GM21526 (cell line): ENCODE measurements at regions not wholly inside any gene's neighbourhood (a gene's known extent, or its start where the extent isn't known, plus 50 kb on each side); places are given as distances from the start of the nearest gene placed in this dataset.

Experiments
- ATAC-seq: cut with Tn5 transposase; IDR thresholded peaks from one replicate; pipeline ENCODE4 v1.9.1; 2021; ENCODE audit warnings: moderate library complexity; ENCODE audit not compliant: unreplicated experiment, low FRiP score

GRCh38 chr2:37780387-37780676 is 108.9 kb upstream of the CDC42EP3 start:
- no peak for ATAC-seq

- ATAC-seq: no peak
Observed at GRCh38 chr2:37781028-37781427, 109.6 kb upstream of the CDC42EP3 start.

- ATAC-seq: no peak
Observed at GRCh38 chr2:37782155-37782673, 110.8 kb upstream of the CDC42EP3 start.

GRCh38 chr2:37782721-37783371 is 111.4 kb upstream of the CDC42EP3 start:
- no peak for ATAC-seq

- no peak for ATAC-seq
Observed at GRCh38 chr2:37783545-37783944, 112.1 kb upstream of the CDC42EP3 start.

GRCh38 chr2:37784071-37784758 is 112.8 kb upstream of the CDC42EP3 start:
- no peak for ATAC-seq

GRCh38 chr2:37784759-37785149 is 113.3 kb upstream of the CDC42EP3 start:
- no peak for ATAC-seq

- ATAC-seq: no peak
Observed at GRCh38 chr2:37786191-37786698, 114.8 kb upstream of the CDC42EP3 start.

GRCh38 chr2:37786854-37787253 is 115.4 kb upstream of the CDC42EP3 start:
- ATAC-seq: no peak

GRCh38 chr2:37788602-37789209 is 117.3 kb upstream of the CDC42EP3 start:
- no peak for ATAC-seq

- ATAC-seq: no peak
Observed at GRCh38 chr2:37790019-37790418, 118.6 kb upstream of the CDC42EP3 start.

- ATAC-seq: no peak
Observed at GRCh38 chr2:37790462-37790861, 119.0 kb upstream of the CDC42EP3 start.

GRCh38 chr2:37792366-37792765 is 120.9 kb upstream of the CDC42EP3 start:
- ATAC-seq: no peak

GRCh38 chr2:37793004-37793403 is 121.6 kb upstream of the CDC42EP3 start:
- no peak for ATAC-seq

- no peak for ATAC-seq
Observed at GRCh38 chr2:37794717-37795116, 123.3 kb upstream of the CDC42EP3 start.

- no peak for ATAC-seq
Observed at GRCh38 chr2:37795456-37795855, 124.0 kb upstream of the CDC42EP3 start.

GRCh38 chr2:37795938-37796337 is 124.5 kb upstream of the CDC42EP3 start:
- no peak for ATAC-seq

GRCh38 chr2:37796481-37796880 is 125.0 kb upstream of the CDC42EP3 start:
- no peak for ATAC-seq

- ATAC-seq: no peak
Observed at GRCh38 chr2:37797081-37797480, 125.6 kb upstream of the CDC42EP3 start.

- ATAC-seq: no peak
Observed at GRCh38 chr2:37798315-37799005, 126.6 kb upstream of the RMDN2 start.
